NCI-H1105 (cell line): ENCODE measurements at regions not wholly inside any gene's neighbourhood (a gene's known extent, or its start where the extent isn't known, plus 50 kb on each side); places are given as distances from the start of the nearest gene placed in this dataset.

Experiments used
- DNase-seq: peaks from one replicate; lab custom pipeline; 2025; lab: John Stamatoyannopoulos, UW

- no peak for DNase-seq
Measured at GRCh38 chr4:123096038-123096437, 173.6 kb upstream of the NUDT6 start.

GRCh38 chr4:123102897-123103471 lies 180.6 kb upstream of the NUDT6 start:
- DNase-seq: peak; percentile 0

GRCh38 chr4:123104310-123105025 lies 182.1 kb upstream of the NUDT6 start:
- DNase-seq: no peak

GRCh38 chr4:123105026-123105420 lies 182.6 kb upstream of the NUDT6 start:
- no peak for DNase-seq

GRCh38 chr4:123106747-123107146 lies 184.3 kb upstream of the NUDT6 start:
- no peak for DNase-seq

GRCh38 chr4:123107444-123108252 lies 185.3 kb upstream of the NUDT6 start:
- no peak for DNase-seq

GRCh38 chr4:123109139-123109538 lies 186.7 kb upstream of the NUDT6 start:
- DNase-seq: no peak

- DNase-seq: no peak
Measured at GRCh38 chr4:123110147-123110546, 187.8 kb upstream of the NUDT6 start.

- DNase-seq: no peak
Measured at GRCh38 chr4:123110685-123111084, 188.3 kb upstream of the NUDT6 start.

GRCh38 chr4:123113155-123113554 lies 190.8 kb upstream of the NUDT6 start:
- no peak for DNase-seq

- DNase-seq: no peak
Measured at GRCh38 chr4:123114084-123114914, 191.9 kb upstream of the NUDT6 start.

GRCh38 chr4:123114915-123115756 lies 192.7 kb upstream of the NUDT6 start:
- DNase-seq: no peak

- no peak for DNase-seq
Measured at GRCh38 chr4:123116412-123116811, 194.0 kb upstream of the NUDT6 start.

- no peak for DNase-seq
Measured at GRCh38 chr4:123120473-123120872, 198.1 kb upstream of the NUDT6 start.

- no peak for DNase-seq
Measured at GRCh38 chr4:123121241-123121907, 199.0 kb upstream of the NUDT6 start.

- no peak for DNase-seq
Measured at GRCh38 chr4:123125477-123125876, 203.1 kb upstream of the NUDT6 start.

- DNase-seq: no peak
Measured at GRCh38 chr4:123127218-123127617, 204.8 kb upstream of the NUDT6 start.

GRCh38 chr4:123127875-123128274 lies 205.5 kb upstream of the NUDT6 start:
- no peak for DNase-seq

GRCh38 chr4:123133397-123134050 lies 211.1 kb upstream of the NUDT6 start:
- no peak for DNase-seq

GRCh38 chr4:123144616-123145015 lies 222.2 kb upstream of the NUDT6 start:
- DNase-seq: no peak
